K562 (cell line): ENCODE measurements at regions not wholly inside any gene's neighbourhood (a gene's known extent, or its start where the extent isn't known, plus 50 kb on each side); places are given as distances from the start of the nearest gene placed in this dataset.

Experiments
- ATAC-seq: fragments of 200-7000 bp; cut with Tn5 transposase; 3 replicates; pipeline ENCODE4 v1.9.1; 2020; ENCODE audit warnings: moderate library complexity
- BruUV-seq: library from RNA; stranded (reverse); fragments of 400-500 nt; replicated peaks from 2 replicates; lab custom pipeline; 2021; lab: Mats Ljungman, UMichigan
- CTCF ChIA-PET: fragments of 300-600 bp; formaldehyde crosslinking; extraction: SDS; loops from one replicate; lab custom pipeline; 2021; ENCODE audit warnings: low intra/inter-chr PET ratio; lab: Yijun Ruan, JAX
- POLR2A ChIA-PET: fragments of 300-600, 350-650 bp; sonication (Branson Sonifier 250); formaldehyde crosslinking; extraction: SDS; loops from one replicate; lab custom pipeline; 2021; ENCODE audit warnings: antibody characterized with exemption, inconsistent platforms; lab: Yijun Ruan, JAX
- DNase-seq, 4 experiments: peaks; one replicate each; pipeline versions ENCODE4 v3.0.0 to v3.0.0-alpha.2; 2011 to 2018; ENCODE audit warnings: low spot score in 3 of 4, mixed read lengths in 3 of 4; ENCODE audit errors: extremely low read depth in 1 of 4
- FAIRE-seq: peaks from 2 replicates; lab custom pipeline; 2011; peaks lifted over from hg19 to GRCh38; lab: Jason Lieb, UNC
- H2AFZ ChIP-seq: 2 replicates; pipeline ENCODE4 v1.6.0; 2011; ENCODE audit warnings: low read depth, low read length, control low read depth, inconsistent platforms
- H3K27ac ChIP-seq: fragments of 200-600 bp; 3 replicates; pipeline ENCODE4 v1.8.0; 2011; ENCODE audit warnings: low read depth, mild to moderate bottlenecking, control low read depth, inconsistent platforms, low read length, moderate library complexity, mixed read lengths; ENCODE audit errors: extremely low read depth
- H3K27me3 ChIP-seq, 2 experiments: fragments of 300-600 bp in 1 of 2; 2 replicates in 1 of 2; 3 replicates in 1 of 2; pipeline versions ENCODE4 v1.6.0 to v1.8.0; 2011; ENCODE audit warnings: inconsistent platforms in 2 of 2, low read length in 2 of 2, mild to moderate bottlenecking in 1 of 2, mixed read lengths in 1 of 2, moderate library complexity in 1 of 2; ENCODE audit not compliant: control insufficient read depth in 2 of 2, insufficient read depth in 2 of 2
- H3K36me3 ChIP-seq: fragments of 300-600 bp; 3 replicates; pipeline ENCODE4 v1.8.0; 2011; ENCODE audit warnings: mild to moderate bottlenecking, low read length, inconsistent platforms; ENCODE audit not compliant: control insufficient read depth, insufficient read depth
- H3K4me1 ChIP-seq, 2 experiments: fragments of 200-600 bp in 1 of 2; replicated peaks in 1 of 2; 2 replicates in 1 of 2; 3 replicates in 1 of 2; pipeline versions ENCODE4 v1.5.1 to v1.8.0; 2011; ENCODE audit warnings: inconsistent platforms in 2 of 2, low read length in 2 of 2, mild to moderate bottlenecking in 1 of 2, mixed read lengths in 1 of 2, moderate library complexity in 1 of 2; ENCODE audit not compliant: control insufficient read depth in 2 of 2, insufficient read depth in 2 of 2
- H3K4me2 ChIP-seq: 2 replicates; pipeline ENCODE4 v1.6.1; 2011; ENCODE audit warnings: low read length, control low read depth, inconsistent platforms, mixed read lengths; ENCODE audit not compliant: insufficient read depth
- H3K4me3 ChIP-seq: fragments of 200-600 bp; sonication (generic), shearing (Covaris generic); 2 replicates; pipeline ENCODE4 v1.5.1; 2016; ENCODE audit warnings: control low read depth, inconsistent platforms
- H3K79me2 ChIP-seq: fragments of 200-600 bp; 3 replicates; pipeline ENCODE4 v1.8.0; 2011; ENCODE audit warnings: low read length, inconsistent platforms; ENCODE audit not compliant: control insufficient read depth, insufficient read depth
- H3K9ac ChIP-seq, 2 experiments: 2 replicates each; pipeline versions ENCODE4 v1.6.0 to v1.6.1; 2011; ENCODE audit warnings: low read depth in 2 of 2, low read length in 2 of 2, control low read depth in 1 of 2, inconsistent platforms in 1 of 2, mild to moderate bottlenecking in 1 of 2, mixed read lengths in 1 of 2; ENCODE audit not compliant: insufficient read depth in 1 of 2
- H3K9me1 ChIP-seq: one replicate; pipeline ENCODE4 v1.6.0; 2011; ENCODE audit warnings: inconsistent platforms, mild to moderate bottlenecking, low read length, moderate library complexity; ENCODE audit not compliant: control insufficient read depth, insufficient read depth
- H3K9me3 ChIP-seq: replicated peaks from 2 replicates; pipeline ENCODE4 v1.5.1; 2011; ENCODE audit warnings: low read depth, low read length, inconsistent platforms; ENCODE audit not compliant: control insufficient read depth, insufficient read depth
- H4K20me1 ChIP-seq: replicated peaks from 2 replicates; pipeline ENCODE4 v1.6.1; 2011; ENCODE audit warnings: low read length, inconsistent platforms, mixed read lengths; ENCODE audit not compliant: control insufficient read depth, insufficient read depth
- CBX3 ChIP-seq, 2 experiments: IDR thresholded peaks; 1 replicate in 1 of 2; 2 replicates in 1 of 2; pipeline ENCODE4 v1.6.1; 2012; ENCODE audit warnings: inconsistent platforms in 2 of 2, low read length in 2 of 2, borderline replicate concordance in 1 of 2, control low read depth in 1 of 2
- CEBPZ ChIP-seq: fragments of 150-350 bp; IDR thresholded peaks from 2 replicates; pipeline ENCODE4 v1.6.1; 2014; ENCODE audit warnings: low read depth, mild to moderate bottlenecking, low read length, borderline replicate concordance
- CHD4 ChIP-seq: fragments of 200-600 bp; sonication (generic); IDR thresholded peaks from 3 replicates; pipeline ENCODE4 v1.6.1; 2012; ENCODE audit warnings: low read depth, mild to moderate bottlenecking, mixed read lengths, low read length, inconsistent platforms; ENCODE audit not compliant: insufficient read depth, insufficient replicate concordance, poor library complexity, severe bottlenecking
- ETV6 ChIP-seq, 3 experiments: fragments of 150-350 bp in 1 of 3; sonication (generic) in 1 of 3; formaldehyde crosslinking in 1 of 3; IDR thresholded peaks; 2 replicates each; pipeline versions ENCODE4 v1.6.1 to v1.8.0; 2014 to 2022; ENCODE audit warnings: borderline replicate concordance in 2 of 3, low read depth in 2 of 3, antibody characterized with exemption in 1 of 3, low read length in 1 of 3, mild to moderate bottlenecking in 1 of 3, missing genetic modification reagents in 1 of 3
- FOSL1 ChIP-seq: fragments of 200-800 bp; sonication (Bioruptor generic); conservative IDR thresholded peaks from 2 replicates; pipeline ENCODE4 v1.6.1; 2016; ENCODE audit warnings: missing genetic modification characterization, missing compliant biosample characterization
- GMEB1 ChIP-seq: fragments of 250-450 bp; sonication (Bioruptor Pico); IDR thresholded peaks from 2 replicates; pipeline ENCODE4 v1.4.0; 2020; ENCODE audit warnings: mild to moderate bottlenecking
- HOMEZ ChIP-seq: fragments of 250-450 bp; sonication (Bioruptor Pico); IDR thresholded peaks from 2 replicates; pipeline ENCODE4 v1.4.0; 2020; ENCODE audit warnings: mild to moderate bottlenecking, moderate library complexity
- NFYB ChIP-seq: IDR thresholded peaks from 2 replicates; pipeline ENCODE4 v1.6.1; 2011; ENCODE audit warnings: mild to moderate bottlenecking, moderate library complexity; ENCODE audit not compliant: insufficient read length; ENCODE audit errors: extremely low read depth
- TAL1 ChIP-seq: fragments of 450-650 bp; IDR thresholded peaks from 2 replicates; pipeline ENCODE4 v1.6.1; 2016; ENCODE audit warnings: mild to moderate bottlenecking
- WGBS: fragments of 100-300 bp; shearing (Covaris generic); methylation state at CpG from one replicate; pipeline ENCODE4 v1.1.6; 2016; ENCODE audit warnings: low coverage, mixed read lengths; ENCODE audit not compliant: insufficient coverage; ENCODE audit errors: missing lambda C conversion rate; 5-methylcytosine and 5-hydroxymethylcytosine counted together
- in situ Hi-C: fragments of 300-500 bp; cut with MboI; formaldehyde crosslinking; loops from 4 replicates; pipeline ENCODE4 v1.15.0; 2018; ENCODE audit warnings: inconsistent platforms, mixed read lengths
- intact Hi-C: fragments of 100-400 bp; cut with micrococcal nuclease; formaldehyde crosslinking; loops from 2 replicates; pipeline ENCODE4 v1.14.2; 2022
- TF ChIP-seq, protein P1 (sequence below): fragments of 450-650 bp; IDR thresholded peaks from 2 replicates; pipeline ENCODE4 v1.6.1; 2016; ENCODE audit warnings: low read depth, mild to moderate bottlenecking, moderate library complexity
- TF ChIP-seq, protein P2 (sequence below): fragments of 250-450 bp; sonication (Bioruptor Pico); IDR thresholded peaks from 2 replicates; pipeline ENCODE4 v1.8.0; 2022; ENCODE audit warnings: inconsistent platforms

DNA sequence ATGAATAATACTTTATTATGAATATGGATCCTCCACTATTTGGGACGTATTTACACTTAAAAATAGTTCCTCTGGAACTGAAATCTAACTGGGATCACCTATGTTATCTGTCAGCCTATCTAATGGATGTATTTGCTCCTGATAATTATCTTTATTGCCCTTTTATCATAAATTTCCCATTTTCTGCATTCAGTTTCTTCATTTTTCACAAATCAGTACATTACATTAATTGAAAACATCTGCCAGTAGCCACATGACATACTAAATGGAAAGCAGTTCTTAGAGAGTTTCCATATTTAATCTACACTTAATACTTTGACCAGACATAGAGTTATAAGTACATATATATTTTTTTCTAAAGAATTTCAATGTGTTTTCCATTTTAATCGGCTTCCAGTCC is 888.8 kb downstream of the SLITRK6 start:
- Histone ChIP-seq H3K36me3 (no peaks in the 10 kb centered on the region), H4K20me1 (no peaks in the 10 kb centered on the region), H3K4me1 (no peaks in the 10 kb centered on the region), H3K4me2 (no peak overlapping the region), H3K9me3 (no peaks in the 10 kb centered on the region), H3K79me2 (no peaks in the 10 kb centered on the region), H3K9me1 (no peaks in the 10 kb centered on the region), H3K4me3 (no peak overlapping the region), H2AFZ (no peak overlapping the region), H3K9ac (no peak overlapping the region), H3K27ac (no peak overlapping the region), H3K27me3 (no peaks in the 10 kb centered on the region)
- 0% methylated on average over 2 of the region's 2 CpGs for WGBS
- intact Hi-C loops (no loop called here), in situ Hi-C loops (loop anchor here (25.0 kb wide), 1 partner anchor 902 kb away; no protein-coding TSS in a partner anchor)
- DNase-seq (no peak), ATAC-seq (no peak), FAIRE-seq (no peak)
- no TSS peak for BruUV-seq
- ChIA-PET CTCF (no interaction called here), POLR2A (no interaction called here)
- no peak for TF ChIP-seq CHD4
- no peak for TF ChIP-seq ETV6 (IDR thresholded peaks at IDR 0.05; ENCODE audit: borderline replicate concordance in 1 of 2, low read depth in 2 of 2, low read length in 1 of 2)
- no peak for TF ChIP-seq ETV6 (CRISPR knock-in tag; IDR thresholded peaks at IDR 0.05; ENCODE audit: borderline replicate concordance)
- no peak for TF ChIP-seq NFYB
- no peak for TF ChIP-seq CEBPZ
- TF ChIP-seq, protein P1, sequence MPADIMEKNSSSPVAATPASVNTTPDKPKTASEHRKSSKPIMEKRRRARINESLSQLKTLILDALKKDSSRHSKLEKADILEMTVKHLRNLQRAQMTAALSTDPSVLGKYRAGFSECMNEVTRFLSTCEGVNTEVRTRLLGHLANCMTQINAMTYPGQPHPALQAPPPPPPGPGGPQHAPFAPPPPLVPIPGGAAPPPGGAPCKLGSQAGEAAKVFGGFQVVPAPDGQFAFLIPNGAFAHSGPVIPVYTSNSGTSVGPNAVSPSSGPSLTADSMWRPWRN = no peak
- TF ChIP-seq GMEB1 = no peak
- TF ChIP-seq HOMEZ (CRISPR knock-in tag) = no peak
- TF ChIP-seq, protein P2, sequence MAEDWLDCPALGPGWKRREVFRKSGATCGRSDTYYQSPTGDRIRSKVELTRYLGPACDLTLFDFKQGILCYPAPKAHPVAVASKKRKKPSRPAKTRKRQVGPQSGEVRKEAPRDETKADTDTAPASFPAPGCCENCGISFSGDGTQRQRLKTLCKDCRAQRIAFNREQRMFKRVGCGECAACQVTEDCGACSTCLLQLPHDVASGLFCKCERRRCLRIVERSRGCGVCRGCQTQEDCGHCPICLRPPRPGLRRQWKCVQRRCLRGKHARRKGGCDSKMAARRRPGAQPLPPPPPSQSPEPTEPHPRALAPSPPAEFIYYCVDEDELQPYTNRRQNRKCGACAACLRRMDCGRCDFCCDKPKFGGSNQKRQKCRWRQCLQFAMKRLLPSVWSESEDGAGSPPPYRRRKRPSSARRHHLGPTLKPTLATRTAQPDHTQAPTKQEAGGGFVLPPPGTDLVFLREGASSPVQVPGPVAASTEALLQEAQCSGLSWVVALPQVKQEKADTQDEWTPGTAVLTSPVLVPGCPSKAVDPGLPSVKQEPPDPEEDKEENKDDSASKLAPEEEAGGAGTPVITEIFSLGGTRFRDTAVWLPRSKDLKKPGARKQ (CRISPR knock-in tag) = no peak
- TF ChIP-seq TAL1 = no peak
- TF ChIP-seq FOSL1 (tag) = no peak
- no peak for TF ChIP-seq CBX3 (IDR thresholded peaks at IDR 0.05; ENCODE audit: borderline replicate concordance in 1 of 2, low read length in 2 of 2)
